ENCODE measurements at regions not wholly inside any gene's neighbourhood (a gene's known extent, or its start where the extent isn't known, plus 50 kb on each side); places are given as distances from the start of the nearest gene placed in this dataset.

GRCh38 chr2:47277987-47278386 lies 91.1 kb upstream of the EPCAM start:
- TF ChIP-seq MAX (IDR thresholded peaks at IDR 0.05; ENCODE audit: low read depth, low read length) (no peak), POLR2A (IDR thresholded peaks at IDR 0.05; ENCODE audit: extremely low read depth, insufficient read length) (no peak), CTCF (IDR thresholded peaks at IDR 0.05; ENCODE audit: low read depth, low read length) (no peak), MYC (IDR thresholded peaks at IDR 0.05; ENCODE audit: low read depth, low read length) (no peak)
- no peak overlapping the region for H3K4me3 ChIP-seq (ENCODE audit: low read depth, low read length)
- DNase-seq (ENCODE audit: low read depth), result no peak

GRCh38 chr2:47277187-47277586 lies 91.9 kb upstream of the EPCAM start:
- DNase-seq (ENCODE audit: low read depth), result no peak
- H3K4me3 ChIP-seq (ENCODE audit: low read depth, low read length), result no peak overlapping the region
- TF ChIP-seq CTCF (IDR thresholded peaks at IDR 0.05; ENCODE audit: low read depth, low read length) (no peak), POLR2A (IDR thresholded peaks at IDR 0.05; ENCODE audit: extremely low read depth, insufficient read length) (no peak), MYC (IDR thresholded peaks at IDR 0.05; ENCODE audit: low read depth, low read length) (no peak), MAX (IDR thresholded peaks at IDR 0.05; ENCODE audit: low read depth, low read length) (no peak)

- no peak for DNase-seq (ENCODE audit: low read depth)
- TF ChIP-seq MAX (IDR thresholded peaks at IDR 0.05; ENCODE audit: low read depth, low read length), result no peak
- H3K4me3 ChIP-seq (ENCODE audit: low read depth, low read length), result no peak overlapping the region
Observed at GRCh38 chr2:47276061-47276460, 93.0 kb upstream of the EPCAM start.

- DNase-seq (ENCODE audit: low read depth), result no peak
- TF ChIP-seq POLR2A (IDR thresholded peaks at IDR 0.05; ENCODE audit: extremely low read depth, insufficient read length), result no peak
- H3K4me3 ChIP-seq (ENCODE audit: low read depth, low read length), result no peak overlapping the region
Observed at GRCh38 chr2:47274054-47274782, 94.9 kb upstream of the EPCAM start.

GRCh38 chr2:47272905-47273758 lies 96.0 kb upstream of the EPCAM start:
- TF ChIP-seq MAX (IDR thresholded peaks at IDR 0.05; ENCODE audit: low read depth, low read length) (no peak), MYC (IDR thresholded peaks at IDR 0.05; ENCODE audit: low read depth, low read length) (no peak; the same call in 1 of the 2 replicates), CTCF (IDR thresholded peaks at IDR 0.05; ENCODE audit: low read depth, low read length) (no peak), POLR2A (IDR thresholded peaks at IDR 0.05; ENCODE audit: extremely low read depth, insufficient read length) (no peak)
- DNase-seq (ENCODE audit: low read depth), result peak; percentile 57
- H3K4me3 ChIP-seq (ENCODE audit: low read depth, low read length), result no peak overlapping the region

- peak; percentile 67 for DNase-seq (ENCODE audit: low read depth)
- TF ChIP-seq CTCF (IDR thresholded peaks at IDR 0.05; ENCODE audit: low read depth, low read length), result peak; percentile 89
- no peak for TF ChIP-seq POLR2A (IDR thresholded peaks at IDR 0.05; ENCODE audit: extremely low read depth, insufficient read length)
- peak; percentile 72 for TF ChIP-seq MAX (IDR thresholded peaks at IDR 0.05; ENCODE audit: low read depth, low read length)
- H3K4me3 ChIP-seq (ENCODE audit: low read depth, low read length), result no peak overlapping the region
Observed at GRCh38 chr2:47272031-47272864, 95.9 kb upstream of the CALM2 start.

Data from NB4 (cell line).